ENCODE measurements at regions not wholly inside any gene's neighbourhood (a gene's known extent, or its start where the extent isn't known, plus 50 kb on each side); places are given as distances from the start of the nearest gene placed in this dataset.

DNA sequence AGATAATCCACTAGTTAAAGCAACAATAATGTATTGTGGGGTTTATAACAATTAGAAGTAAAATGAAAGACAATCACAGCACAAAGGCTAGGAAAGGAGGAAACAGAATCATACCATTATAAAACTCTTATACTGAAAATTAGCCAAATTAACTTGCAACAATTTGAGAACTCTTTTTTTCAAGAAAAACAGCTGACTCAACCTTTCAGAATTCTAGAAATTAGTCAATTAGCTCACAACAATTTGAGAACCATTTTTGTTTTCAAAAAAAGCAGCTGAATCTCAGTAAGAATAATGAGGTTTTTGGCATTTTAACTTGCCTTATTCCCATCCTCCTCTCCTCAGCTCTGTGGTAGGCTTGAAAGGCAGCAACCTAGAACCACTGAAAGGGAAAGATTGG, 269.9 kb downstream of the NPR3 start:
- TF ChIP-seq, protein P1, sequence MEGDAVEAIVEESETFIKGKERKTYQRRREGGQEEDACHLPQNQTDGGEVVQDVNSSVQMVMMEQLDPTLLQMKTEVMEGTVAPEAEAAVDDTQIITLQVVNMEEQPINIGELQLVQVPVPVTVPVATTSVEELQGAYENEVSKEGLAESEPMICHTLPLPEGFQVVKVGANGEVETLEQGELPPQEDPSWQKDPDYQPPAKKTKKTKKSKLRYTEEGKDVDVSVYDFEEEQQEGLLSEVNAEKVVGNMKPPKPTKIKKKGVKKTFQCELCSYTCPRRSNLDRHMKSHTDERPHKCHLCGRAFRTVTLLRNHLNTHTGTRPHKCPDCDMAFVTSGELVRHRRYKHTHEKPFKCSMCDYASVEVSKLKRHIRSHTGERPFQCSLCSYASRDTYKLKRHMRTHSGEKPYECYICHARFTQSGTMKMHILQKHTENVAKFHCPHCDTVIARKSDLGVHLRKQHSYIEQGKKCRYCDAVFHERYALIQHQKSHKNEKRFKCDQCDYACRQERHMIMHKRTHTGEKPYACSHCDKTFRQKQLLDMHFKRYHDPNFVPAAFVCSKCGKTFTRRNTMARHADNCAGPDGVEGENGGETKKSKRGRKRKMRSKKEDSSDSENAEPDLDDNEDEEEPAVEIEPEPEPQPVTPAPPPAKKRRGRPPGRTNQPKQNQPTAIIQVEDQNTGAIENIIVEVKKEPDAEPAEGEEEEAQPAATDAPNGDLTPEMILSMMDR (IDR thresholded peaks at IDR 0.05; ENCODE audit: borderline replicate concordance, extremely low read depth, low read length, poor library complexity, severe bottlenecking), result no peak
- TF ChIP-seq EZH2 (IDR thresholded peaks at IDR 0.05; ENCODE audit: borderline replicate concordance, low read depth, low read length, severe bottlenecking), result no peak
